WERI-Rb-1 (cell line): ENCODE measurements at regions not wholly inside any gene's neighbourhood (a gene's known extent, or its start where the extent isn't known, plus 50 kb on each side); places are given as distances from the start of the nearest gene placed in this dataset.

ENCODE experiments used
- DNase-seq: peaks from one replicate; pipeline ENCODE4 v3.0.0-alpha.2; 2020
- H3K27ac ChIP-seq: fragments of 250-450 bp; sonication (Bioruptor Pico); 2 replicates; pipeline ENCODE4 v1.5.1; 2020; ENCODE audit warnings: mild to moderate bottlenecking, moderate library complexity
- H3K27me3 ChIP-seq: fragments of 250-450 bp; sonication (Bioruptor Pico); 2 replicates; pipeline ENCODE4 v1.5.1; 2021; ENCODE audit warnings: mild to moderate bottlenecking, low read depth, moderate library complexity; ENCODE audit not compliant: insufficient read depth, severe bottlenecking
- H3K36me3 ChIP-seq: fragments of 250-450 bp; sonication (Bioruptor Pico); 2 replicates; pipeline ENCODE4 v1.5.1; 2020; ENCODE audit warnings: mild to moderate bottlenecking, moderate library complexity
- H3K4me3 ChIP-seq: 2 replicates; pipeline ENCODE4 v1.5.1; 2011; ENCODE audit warnings: low read depth, mild to moderate bottlenecking, control low read depth, low read length
- H3K9me3 ChIP-seq: fragments of 250-450 bp; sonication (Bioruptor Pico); 2 replicates; pipeline ENCODE4 v1.5.1; 2021; ENCODE audit warnings: mild to moderate bottlenecking, moderate library complexity; ENCODE audit not compliant: severe bottlenecking
- TF ChIP-seq, protein P1 (sequence below): IDR thresholded peaks from 2 replicates; pipeline ENCODE4 v1.5.1; 2011; ENCODE audit warnings: low read depth, mild to moderate bottlenecking, control low read depth, inconsistent platforms, low read length

DNA sequence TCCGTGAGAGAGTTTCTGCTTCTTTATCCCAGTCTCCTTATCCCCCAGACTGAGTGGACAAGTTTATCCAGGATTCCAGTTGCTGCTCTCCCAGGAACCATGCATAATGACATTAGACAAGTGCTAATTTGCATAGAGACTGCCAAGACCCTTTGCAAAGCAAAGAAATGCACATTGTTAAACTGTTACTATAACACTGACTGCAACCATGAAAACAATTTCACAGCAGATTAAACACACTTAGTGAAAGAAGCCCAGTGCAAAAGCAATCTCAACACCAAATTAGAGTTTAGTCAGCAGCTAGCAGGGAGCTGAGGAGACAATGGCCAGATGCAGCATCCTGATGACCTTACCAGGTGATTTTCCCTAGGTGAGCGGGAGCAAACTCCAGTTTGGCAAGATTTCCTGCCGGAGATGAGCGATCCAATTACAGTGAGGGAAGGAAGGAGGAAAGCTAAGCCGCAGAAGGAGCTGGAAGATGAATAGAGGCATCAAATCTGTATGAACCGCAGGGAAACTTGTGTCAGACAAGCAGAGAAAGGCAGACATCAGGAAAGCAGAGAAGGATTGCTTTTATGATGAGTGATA, 273.8 kb upstream of the B3GAT1 start:
- Histone ChIP-seq H3K27ac (no peak overlapping the region), H3K27me3 (peaks cover 39% of the 10 kb centered on the region), H3K36me3 (no peaks in the 10 kb centered on the region), H3K4me3 (no peak overlapping the region), H3K9me3 (no peaks in the 10 kb centered on the region)
- no peak for DNase-seq
- TF ChIP-seq, protein P1, sequence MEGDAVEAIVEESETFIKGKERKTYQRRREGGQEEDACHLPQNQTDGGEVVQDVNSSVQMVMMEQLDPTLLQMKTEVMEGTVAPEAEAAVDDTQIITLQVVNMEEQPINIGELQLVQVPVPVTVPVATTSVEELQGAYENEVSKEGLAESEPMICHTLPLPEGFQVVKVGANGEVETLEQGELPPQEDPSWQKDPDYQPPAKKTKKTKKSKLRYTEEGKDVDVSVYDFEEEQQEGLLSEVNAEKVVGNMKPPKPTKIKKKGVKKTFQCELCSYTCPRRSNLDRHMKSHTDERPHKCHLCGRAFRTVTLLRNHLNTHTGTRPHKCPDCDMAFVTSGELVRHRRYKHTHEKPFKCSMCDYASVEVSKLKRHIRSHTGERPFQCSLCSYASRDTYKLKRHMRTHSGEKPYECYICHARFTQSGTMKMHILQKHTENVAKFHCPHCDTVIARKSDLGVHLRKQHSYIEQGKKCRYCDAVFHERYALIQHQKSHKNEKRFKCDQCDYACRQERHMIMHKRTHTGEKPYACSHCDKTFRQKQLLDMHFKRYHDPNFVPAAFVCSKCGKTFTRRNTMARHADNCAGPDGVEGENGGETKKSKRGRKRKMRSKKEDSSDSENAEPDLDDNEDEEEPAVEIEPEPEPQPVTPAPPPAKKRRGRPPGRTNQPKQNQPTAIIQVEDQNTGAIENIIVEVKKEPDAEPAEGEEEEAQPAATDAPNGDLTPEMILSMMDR: no peak

DNA sequence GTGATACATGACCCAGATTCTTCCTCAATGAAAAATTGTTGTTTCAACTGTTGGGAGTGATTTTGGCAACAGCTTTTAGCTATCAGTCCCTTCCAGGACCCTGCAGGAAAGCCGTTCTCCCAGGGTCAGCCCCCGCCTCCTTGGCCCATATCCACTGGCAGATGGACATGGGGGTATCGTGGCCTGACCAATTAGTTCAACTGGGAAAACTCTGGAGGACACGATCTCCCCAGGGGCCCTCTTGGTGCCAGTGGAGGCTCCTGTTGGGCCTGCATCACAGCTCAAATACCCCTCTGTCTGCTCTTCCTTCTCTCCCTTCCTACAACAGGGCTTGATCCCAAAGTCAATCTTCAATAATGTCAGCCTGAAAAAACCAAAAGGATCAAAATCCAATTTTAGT, 272.5 kb upstream of the B3GAT1 start:
- Histone ChIP-seq H3K9me3 (no peaks in the 10 kb centered on the region), H3K4me3 (no peak overlapping the region), H3K36me3 (no peaks in the 10 kb centered on the region), H3K27me3 (peaks cover 32% of the 10 kb centered on the region), H3K27ac (no peak overlapping the region)
- TF ChIP-seq, protein P1: no peak
- no peak for DNase-seq

DNA sequence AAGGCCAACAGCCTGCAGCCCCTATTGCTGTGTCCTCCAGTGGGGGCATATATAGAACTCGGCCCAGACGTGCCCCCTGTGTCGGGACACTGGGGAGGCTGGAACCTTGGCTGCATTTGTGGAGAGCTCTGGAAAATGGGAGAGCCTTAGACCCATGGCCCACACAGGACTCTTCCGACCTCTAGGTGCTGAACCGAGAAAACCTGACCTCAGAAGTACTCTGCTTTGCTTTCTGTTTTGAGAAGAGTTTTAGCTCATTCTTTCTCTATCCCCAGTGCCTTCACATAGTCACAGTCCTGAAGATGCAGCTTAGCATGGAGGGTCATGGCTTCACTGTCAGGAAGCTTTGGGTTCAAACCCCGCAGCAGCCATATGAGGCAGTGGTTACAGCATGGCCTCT, 271.8 kb upstream of the B3GAT1 start:
- H3K36me3 ChIP-seq: no peaks in the 10 kb centered on the region
- no peak overlapping the region for H3K27ac ChIP-seq
- DNase-seq: no peak
- H3K9me3 ChIP-seq: no peaks in the 10 kb centered on the region
- TF ChIP-seq, protein P1: no peak
- no peak overlapping the region for H3K4me3 ChIP-seq
- peaks cover 26% of the 10 kb centered on the region for H3K27me3 ChIP-seq

DNA sequence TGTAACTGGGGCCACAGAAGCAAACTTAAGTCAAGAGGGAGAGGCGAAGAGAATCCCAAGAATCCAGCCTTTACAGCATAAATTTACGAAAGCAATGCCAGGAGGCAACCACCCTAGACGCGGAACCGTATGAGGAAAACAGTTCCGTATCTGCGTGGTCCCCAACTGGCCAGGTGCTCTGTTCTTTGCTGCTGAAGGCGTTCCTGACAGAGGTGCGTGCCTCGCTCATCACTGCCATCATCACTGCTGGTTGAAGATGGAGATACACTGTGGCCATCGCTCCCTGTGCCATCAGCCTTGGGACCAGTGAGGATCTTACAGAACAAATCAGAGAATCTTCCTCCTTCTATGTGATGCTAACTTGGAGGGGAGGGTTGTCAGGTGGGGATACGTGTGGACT, 270.5 kb upstream of the B3GAT1 start:
- DNase-seq: no peak
- no peaks in the 10 kb centered on the region for H3K36me3 ChIP-seq
- TF ChIP-seq, protein P1: no peak

DNA sequence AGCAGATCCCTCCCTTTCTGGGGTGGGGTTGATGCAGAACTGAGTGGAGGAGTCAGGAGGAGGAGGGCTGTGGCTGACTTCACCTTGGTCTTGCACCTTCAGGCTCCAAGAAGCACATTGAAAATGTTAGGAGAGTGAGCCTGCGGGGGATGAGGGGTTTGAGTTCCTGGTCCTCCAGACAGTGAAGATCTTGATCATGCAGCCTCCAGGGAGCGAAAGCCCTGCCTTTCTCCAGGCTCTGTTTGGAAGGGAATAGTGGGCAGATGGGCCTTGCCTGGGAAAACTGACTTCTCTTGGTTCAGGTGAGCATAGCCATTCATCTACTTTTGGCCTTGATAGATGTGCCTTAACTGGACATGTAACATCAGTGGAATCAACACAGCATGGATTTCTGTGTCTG, 267.6 kb upstream of the B3GAT1 start:
- no peak overlapping the region for H3K27ac ChIP-seq
- no peak overlapping the region for H3K4me3 ChIP-seq

More for the DNA sequence above, 270.5 kb upstream of the B3GAT1 start:
- H3K27me3 ChIP-seq: peaks cover 14% of the 10 kb centered on the region
- no peaks in the 10 kb centered on the region for H3K9me3 ChIP-seq
- no peak overlapping the region for H3K27ac ChIP-seq
- H3K4me3 ChIP-seq: no peak overlapping the region

DNA sequence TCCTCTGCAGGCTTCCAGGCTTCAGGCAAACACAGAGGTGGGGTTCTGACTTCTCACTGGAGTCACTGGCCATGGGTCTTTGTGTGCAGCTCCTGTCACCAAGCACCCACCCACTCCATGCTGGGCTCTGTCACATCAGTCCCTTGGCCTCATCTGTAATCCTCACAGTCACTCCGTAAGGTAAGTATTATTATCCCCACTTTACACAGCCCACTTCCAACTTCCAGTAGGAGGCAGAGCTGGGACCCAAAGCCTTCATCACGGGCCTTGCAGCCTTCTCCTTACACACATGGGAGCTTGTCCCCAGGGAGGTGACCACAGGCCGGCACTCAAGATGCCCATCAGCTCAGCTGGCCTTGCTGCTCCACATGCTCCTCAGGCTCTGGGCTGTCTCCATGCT, 266.7 kb upstream of the B3GAT1 start:
- TF ChIP-seq, protein P1: no peak

More for the DNA sequence above, 267.6 kb upstream of the B3GAT1 start:
- no peak for DNase-seq
- TF ChIP-seq, protein P1: no peak
- Histone ChIP-seq H3K27me3 (peaks cover 14% of the 10 kb centered on the region), H3K36me3 (no peaks in the 10 kb centered on the region), H3K9me3 (no peaks in the 10 kb centered on the region)

More for the DNA sequence above, 266.7 kb upstream of the B3GAT1 start:
- Histone ChIP-seq H3K27me3 (peaks cover 13% of the 10 kb centered on the region), H3K27ac (no peak overlapping the region), H3K36me3 (no peaks in the 10 kb centered on the region), H3K9me3 (peaks cover 4% of the 10 kb centered on the region), H3K4me3 (no peak overlapping the region)
- no peak for DNase-seq
